ENCODE measurements at regions not wholly inside any gene's neighbourhood (a gene's known extent, or its start where the extent isn't known, plus 50 kb on each side); places are given as distances from the start of the nearest gene placed in this dataset.

GRCh38 chr3:30225021-30225420 is 381.4 kb upstream of the TGFBR2 start:
- DNase-seq = no peak

GRCh38 chr3:30226601-30227151 is 379.7 kb upstream of the TGFBR2 start:
- no peak for DNase-seq

DNA sequence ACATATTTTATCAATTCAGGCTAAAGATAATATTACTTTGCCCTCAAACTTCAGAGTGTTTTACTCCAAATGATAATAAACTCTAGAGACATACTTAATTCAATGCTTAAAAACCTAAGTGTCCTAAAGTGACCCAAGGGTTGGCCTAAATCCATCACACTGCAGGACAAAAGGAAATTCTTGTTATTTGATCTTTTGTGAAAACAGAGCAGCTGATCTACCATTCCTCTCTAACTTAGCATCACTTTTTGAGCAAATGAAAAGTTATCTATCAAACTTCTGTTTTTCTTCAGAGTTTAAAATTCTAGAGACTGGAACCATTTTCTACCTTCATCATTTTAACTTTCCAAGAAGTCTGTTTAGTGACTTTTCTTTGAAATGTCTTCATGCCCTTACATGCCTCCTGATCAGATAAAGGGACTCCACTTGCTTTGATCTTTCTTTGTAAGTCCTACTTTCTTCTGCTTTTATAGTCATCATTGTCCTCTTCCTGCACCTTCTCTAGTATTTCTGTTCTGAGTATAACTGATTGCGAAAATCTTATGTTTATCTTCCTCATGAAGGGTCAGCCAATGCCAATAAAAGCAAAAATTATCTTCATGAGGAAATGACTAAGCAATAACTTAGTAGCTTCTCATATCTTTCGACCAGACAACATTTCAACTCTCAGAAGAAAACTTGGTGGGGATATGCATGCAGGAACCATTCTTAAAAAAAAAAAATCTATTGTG is 378.7 kb upstream of the TGFBR2 start:
- DNase-seq = no peak

- no peak for DNase-seq
Observed at GRCh38 chr3:30228302-30228631, 378.1 kb upstream of the TGFBR2 start.

DNA sequence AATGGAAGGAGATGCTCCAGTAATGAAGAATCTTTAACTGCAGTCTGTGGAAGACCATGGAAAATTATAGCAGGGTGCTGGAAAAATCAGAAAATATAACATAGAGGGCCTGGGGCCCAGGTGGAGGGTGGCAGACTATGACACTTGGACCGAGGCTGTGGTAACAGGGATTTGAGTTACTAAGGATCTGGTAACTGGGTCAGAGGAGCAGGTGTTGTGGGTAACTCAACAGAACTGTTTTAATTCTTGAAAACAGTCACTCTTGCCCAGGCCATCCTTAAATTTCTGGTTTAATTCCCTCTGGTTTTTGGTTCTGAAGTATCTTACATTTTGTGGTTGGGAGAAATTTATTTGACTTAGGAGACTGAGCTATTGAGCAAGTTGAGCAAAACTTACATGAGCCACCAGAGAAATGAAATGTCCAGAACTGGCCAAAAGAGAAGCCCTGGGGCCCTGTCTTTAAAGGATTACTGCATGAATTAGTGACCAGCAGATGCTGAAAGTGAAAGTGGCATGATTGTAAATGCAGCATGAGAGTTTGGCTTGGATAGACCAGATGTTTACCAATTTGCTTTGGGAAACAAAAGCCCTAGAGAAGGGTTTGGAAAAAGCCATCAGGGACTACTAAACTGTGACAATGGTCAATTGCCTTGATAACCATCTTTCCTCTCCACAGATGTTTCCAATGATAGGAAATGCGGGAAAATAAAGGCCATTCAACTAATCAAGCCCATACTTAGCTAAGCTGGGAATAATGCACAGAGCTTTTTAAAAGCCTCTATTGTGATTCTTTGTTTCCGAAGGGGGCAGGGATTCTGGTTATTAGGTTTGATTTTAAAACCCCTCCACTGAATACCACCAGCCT is 374.9 kb upstream of the TGFBR2 start:
- DNase-seq = no peak

GRCh38 chr3:30232142-30232541 is 374.3 kb upstream of the TGFBR2 start:
- no peak for DNase-seq

GRCh38 chr3:30233913-30234646 is 372.3 kb upstream of the TGFBR2 start:
- no peak for DNase-seq

DNA sequence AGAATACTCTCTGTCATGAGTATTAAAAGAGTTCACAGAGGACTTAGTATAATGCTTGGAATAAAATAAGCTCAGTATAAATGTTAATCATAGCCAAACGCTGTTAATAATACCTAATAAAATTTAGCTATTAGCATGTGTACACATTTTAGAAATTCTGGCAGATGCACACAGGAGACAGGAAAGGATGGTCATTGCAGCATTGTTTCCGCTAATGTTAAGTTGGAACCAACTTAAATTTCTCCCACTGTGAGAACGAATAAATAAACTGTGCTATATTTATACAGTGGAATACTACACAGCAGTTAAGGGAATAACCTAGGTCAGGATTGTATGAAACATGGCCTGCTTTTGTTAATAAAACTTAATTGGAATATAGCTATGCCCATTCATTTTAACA is 370.4 kb upstream of the TGFBR2 start:
- no peak for DNase-seq

DNA sequence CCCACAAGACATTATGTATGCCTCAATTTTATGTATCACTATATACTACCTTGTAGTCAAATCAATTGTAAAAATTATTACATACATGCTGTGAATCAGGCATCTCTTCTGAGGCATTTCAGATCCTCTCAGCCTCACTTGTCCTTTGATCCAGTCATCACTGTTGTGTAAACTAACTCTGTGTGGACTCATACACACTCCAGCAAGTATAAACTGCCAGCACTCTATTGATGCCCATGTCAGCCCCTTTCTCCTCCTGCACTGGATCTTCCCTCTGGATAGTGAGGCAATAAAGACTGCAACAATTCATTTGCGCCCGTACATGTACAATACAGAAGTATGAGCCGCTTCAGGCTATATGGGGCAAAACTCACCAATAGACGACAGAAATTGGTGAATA is 364.7 kb upstream of the TGFBR2 start:
- no peak for DNase-seq

DNA sequence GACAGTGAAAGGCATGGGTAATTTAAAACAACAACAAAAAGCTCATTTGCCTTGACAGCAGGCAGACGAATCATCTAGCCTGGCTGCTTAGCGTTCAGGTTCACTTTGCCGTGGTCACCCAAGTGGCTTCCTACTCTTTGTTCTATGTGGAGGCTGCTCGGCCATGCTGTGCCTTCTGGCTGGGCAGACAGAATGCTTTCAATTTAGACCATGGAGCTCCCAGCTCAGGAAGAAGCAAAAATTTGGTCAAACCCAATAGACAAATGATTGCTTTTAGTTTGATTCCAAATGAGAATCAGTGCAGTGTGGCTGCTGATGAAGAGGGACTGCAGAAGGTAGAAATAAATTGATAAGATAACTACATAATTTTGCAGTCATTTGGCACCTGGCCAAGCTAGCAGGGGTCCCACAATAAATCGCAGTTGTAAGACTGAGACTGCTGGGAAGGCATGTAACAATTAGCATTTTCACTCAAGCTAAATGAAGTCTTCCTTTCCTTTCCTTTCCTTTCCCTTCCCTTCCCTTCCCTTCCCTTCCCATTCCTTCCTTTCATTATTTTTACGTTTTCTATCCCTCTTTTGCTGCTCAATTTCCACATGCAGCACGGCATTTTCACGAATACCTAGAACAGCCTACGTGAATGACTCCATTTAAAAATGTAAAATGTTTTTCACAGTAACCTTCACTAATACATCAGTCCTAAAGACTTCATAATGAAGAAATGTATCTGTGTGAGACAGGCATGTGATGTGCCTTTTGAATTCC is 360.4 kb upstream of the TGFBR2 start:
- DNase-seq = no peak

DNA sequence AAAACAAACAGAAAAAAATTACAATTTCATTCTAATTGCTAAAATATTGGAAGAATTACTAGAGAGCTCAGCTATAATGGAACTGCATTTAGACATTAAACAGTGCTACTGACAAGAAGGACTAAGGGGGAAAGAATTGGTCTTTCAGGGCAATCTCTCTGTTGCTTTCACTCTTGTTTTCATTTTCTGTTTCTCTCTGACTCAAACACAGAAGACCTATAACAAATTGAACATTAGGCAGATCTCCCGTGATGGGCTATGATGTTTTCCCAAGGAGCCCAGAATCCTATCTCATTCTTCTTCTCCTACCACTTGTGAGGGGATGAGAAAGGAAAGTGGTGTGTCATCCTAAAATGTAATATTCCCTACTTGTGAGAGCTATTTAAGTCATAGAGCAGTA is 358.0 kb upstream of the TGFBR2 start:
- no peak for DNase-seq

GRCh38 chr3:30252474-30252873 is 353.9 kb upstream of the TGFBR2 start:
- DNase-seq = no peak

- DNase-seq = no peak
Observed at GRCh38 chr3:30253832-30254231, 352.6 kb upstream of the TGFBR2 start.

GRCh38 chr3:30256474-30256873 is 349.9 kb upstream of the TGFBR2 start:
- no peak for DNase-seq

- DNase-seq = peak; percentile 44
Observed at GRCh38 chr3:30258426-30259392, 347.7 kb upstream of the TGFBR2 start.

DNA sequence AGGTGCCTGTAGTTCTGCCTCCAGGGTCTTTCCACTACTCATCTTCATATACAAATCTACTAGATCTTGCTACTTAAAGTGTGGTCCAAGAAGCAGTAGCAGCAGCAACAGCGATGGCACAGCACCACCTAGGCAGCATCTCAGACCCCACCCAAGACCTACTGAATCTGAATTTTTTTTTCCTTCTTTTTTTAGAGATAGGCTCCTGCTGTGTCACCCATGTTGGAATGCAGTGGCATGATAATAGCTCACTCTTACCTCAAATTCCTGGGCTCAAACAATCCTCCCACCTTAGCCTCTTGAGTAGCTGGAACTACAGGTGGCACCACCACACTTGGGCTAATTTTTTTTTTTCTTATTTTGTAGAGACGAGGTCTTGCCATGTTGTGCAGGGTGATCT is 346.7 kb upstream of the TGFBR2 start:
- no peak for DNase-seq

DNA sequence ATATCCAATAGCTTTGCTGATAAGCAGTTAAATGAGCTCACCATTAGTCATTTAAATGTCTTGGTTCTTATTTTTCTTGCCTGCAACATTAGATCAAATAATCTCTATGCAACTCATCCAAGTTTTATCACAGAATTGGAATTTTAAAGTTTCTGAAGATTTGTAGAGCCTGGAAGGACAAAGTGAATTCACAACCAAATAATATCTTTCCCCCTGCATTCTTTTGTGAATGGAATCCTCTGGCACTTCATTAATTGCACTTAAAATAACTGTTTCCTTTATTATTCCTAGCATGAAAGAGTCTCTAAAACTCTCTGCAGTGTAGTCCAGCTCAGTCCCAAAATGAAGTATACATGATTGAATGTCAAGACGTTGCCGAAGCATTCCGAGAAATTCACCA is 345.6 kb upstream of the TGFBR2 start:
- DNase-seq = no peak

- no peak for DNase-seq
Observed at GRCh38 chr3:30263238-30263924, 343.0 kb upstream of the TGFBR2 start.

- DNase-seq = no peak
Observed at GRCh38 chr3:30263925-30264313, 342.5 kb upstream of the TGFBR2 start.

DNA sequence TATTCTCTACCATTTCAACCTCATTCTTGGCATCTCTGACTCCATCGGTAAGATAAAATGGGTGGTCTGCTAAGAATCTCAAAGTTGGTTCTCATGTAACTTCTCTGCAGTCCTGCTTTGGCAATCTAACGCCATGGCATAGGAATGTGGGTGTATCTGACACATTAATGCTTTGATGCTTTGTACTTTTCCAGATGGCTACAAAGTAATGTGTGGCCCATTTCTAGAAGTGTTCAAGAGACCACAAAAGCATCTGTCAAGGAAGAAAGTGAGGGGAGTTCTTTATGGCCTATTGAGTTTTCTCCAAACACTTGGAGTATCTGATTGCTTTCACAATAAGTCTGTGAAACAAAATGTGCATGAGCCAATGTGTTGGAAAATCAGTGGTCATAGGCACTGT is 339.9 kb upstream of the TGFBR2 start:
- no peak for DNase-seq

DNA sequence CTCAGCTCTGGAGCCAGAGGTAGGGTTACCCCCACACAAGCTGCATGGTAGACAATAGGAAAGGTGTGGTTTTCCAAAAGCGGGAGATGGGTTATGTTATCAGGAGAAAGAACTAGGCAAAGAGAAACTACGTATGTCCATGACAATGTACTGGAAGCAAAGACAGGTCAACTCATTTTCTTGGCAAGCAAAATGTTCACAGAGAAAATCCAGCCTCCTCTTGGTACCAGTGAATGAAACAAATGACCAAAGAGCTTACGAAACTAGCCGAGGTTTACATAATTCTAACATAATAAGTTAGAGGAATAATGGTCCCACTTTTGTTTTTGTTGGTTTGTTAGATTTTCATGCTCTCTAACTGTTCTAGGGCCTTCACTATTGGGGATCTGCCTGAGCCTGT is 338.1 kb upstream of the TGFBR2 start:
- no peak for DNase-seq
